Keratinocyte (primary cell): ENCODE measurements at regions not wholly inside any gene's neighbourhood (a gene's known extent, or its start where the extent isn't known, plus 50 kb on each side); places are given as distances from the start of the nearest gene placed in this dataset.

Experiments used
- EZH2 ChIP-seq: IDR thresholded peaks from one replicate; pipeline ENCODE4 v1.6.1; 2012; ENCODE audit warnings: inconsistent platforms, mild to moderate bottlenecking, low read length, moderate library complexity
- TF ChIP-seq, protein P1 (sequence below), 3 experiments: IDR thresholded peaks in 1 of 3; conservative IDR thresholded peaks in 1 of 3; optimal IDR thresholded peaks in 1 of 3; 2 replicates in 2 of 3; 3 replicates in 1 of 3; pipeline versions ENCODE3 to v1.5.1; 2011; ENCODE audit warnings: low read length in 3 of 3, mild to moderate bottlenecking in 3 of 3, moderate library complexity in 2 of 3, control low read depth in 1 of 3, inconsistent platforms in 1 of 3; ENCODE audit not compliant: insufficient read depth in 2 of 3; ENCODE audit errors: extremely low read depth in 1 of 3

DNA sequence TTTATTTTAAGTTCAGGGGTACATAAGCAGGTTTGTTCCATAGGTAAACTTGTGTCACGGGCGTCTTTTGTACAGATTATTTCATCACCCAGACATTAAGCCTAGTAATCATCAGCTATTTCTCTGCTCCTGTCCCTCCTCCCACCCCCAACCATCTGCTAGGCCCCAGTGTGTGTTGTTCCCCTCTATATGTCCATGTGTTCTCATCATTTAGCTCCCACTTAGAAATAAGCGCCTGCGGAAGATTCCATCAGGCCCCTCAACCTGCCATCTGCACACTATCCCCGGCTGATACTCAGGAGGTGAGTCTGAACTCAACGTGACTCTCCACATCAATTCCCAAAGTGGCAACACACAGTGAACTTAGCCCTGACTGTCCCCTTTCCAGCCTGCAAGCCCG is 228.0 kb upstream of the SYNDIG1 start:
- TF ChIP-seq, protein P1, sequence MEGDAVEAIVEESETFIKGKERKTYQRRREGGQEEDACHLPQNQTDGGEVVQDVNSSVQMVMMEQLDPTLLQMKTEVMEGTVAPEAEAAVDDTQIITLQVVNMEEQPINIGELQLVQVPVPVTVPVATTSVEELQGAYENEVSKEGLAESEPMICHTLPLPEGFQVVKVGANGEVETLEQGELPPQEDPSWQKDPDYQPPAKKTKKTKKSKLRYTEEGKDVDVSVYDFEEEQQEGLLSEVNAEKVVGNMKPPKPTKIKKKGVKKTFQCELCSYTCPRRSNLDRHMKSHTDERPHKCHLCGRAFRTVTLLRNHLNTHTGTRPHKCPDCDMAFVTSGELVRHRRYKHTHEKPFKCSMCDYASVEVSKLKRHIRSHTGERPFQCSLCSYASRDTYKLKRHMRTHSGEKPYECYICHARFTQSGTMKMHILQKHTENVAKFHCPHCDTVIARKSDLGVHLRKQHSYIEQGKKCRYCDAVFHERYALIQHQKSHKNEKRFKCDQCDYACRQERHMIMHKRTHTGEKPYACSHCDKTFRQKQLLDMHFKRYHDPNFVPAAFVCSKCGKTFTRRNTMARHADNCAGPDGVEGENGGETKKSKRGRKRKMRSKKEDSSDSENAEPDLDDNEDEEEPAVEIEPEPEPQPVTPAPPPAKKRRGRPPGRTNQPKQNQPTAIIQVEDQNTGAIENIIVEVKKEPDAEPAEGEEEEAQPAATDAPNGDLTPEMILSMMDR (optimal IDR thresholded peaks at IDR 0.05 in 1 of 3, IDR thresholded peaks at IDR 0.05 in 1 of 3, conservative IDR thresholded peaks at IDR 0.05 in 1 of 3; ENCODE audit: extremely low read depth in 1 of 3, insufficient read depth in 2 of 3, low read length in 3 of 3) = no peak
- TF ChIP-seq EZH2 = no peak
